Lower lobe of right lung (tissue), 2 donors: ENCODE measurements at regions not wholly inside any gene's neighbourhood (a gene's known extent, or its start where the extent isn't known, plus 50 kb on each side); places are given as distances from the start of the nearest gene placed in this dataset.

Source experiments
- ATAC-seq, 2 donors: fragments of 200-7000 bp; cut with Tn5 transposase; one replicate each; pipeline ENCODE4 v1.9.1; 2020 to 2022; ENCODE audit warnings: mild to moderate bottlenecking in 2 of 2, moderate library complexity in 2 of 2
- DNase-seq: peaks from one replicate; pipeline ENCODE4 v3.0.0-alpha.2; 2020
- H3K27ac ChIP-seq: fragments of 200-600 bp; one replicate; pipeline ENCODE4 v1.8.0; 2022
- H3K27me3 ChIP-seq: fragments of 200-600 bp; one replicate; pipeline ENCODE4 v1.8.0; 2022; ENCODE audit warnings: low read depth
- H3K36me3 ChIP-seq: fragments of 200-600 bp; one replicate; pipeline ENCODE4 v1.8.0; 2022; ENCODE audit warnings: mild to moderate bottlenecking
- H3K4me1 ChIP-seq: fragments of 200-600 bp; one replicate; pipeline ENCODE4 v1.8.0; 2022
- H3K4me3 ChIP-seq: fragments of 200-600 bp; one replicate; pipeline ENCODE4 v1.8.0; 2022; ENCODE audit warnings: mild to moderate bottlenecking
- H3K9me3 ChIP-seq: fragments of 200-600 bp; one replicate; pipeline ENCODE4 v1.8.0; 2022
- intact Hi-C: fragments of 100-400 bp; cut with DNase I; formaldehyde crosslinking; loops from one replicate; pipeline ENCODE4 v1.11.0; 2022
- TF ChIP-seq, protein P1 (sequence below): fragments of 200-600 bp; IDR thresholded peaks from one replicate; pipeline ENCODE4 v1.8.0; 2022; ENCODE audit warnings: antibody characterized with exemption, mild to moderate bottlenecking
- donor health status: DM: no; HTN: yes; CAD: no; lungs with severe emphysema.

DNA sequence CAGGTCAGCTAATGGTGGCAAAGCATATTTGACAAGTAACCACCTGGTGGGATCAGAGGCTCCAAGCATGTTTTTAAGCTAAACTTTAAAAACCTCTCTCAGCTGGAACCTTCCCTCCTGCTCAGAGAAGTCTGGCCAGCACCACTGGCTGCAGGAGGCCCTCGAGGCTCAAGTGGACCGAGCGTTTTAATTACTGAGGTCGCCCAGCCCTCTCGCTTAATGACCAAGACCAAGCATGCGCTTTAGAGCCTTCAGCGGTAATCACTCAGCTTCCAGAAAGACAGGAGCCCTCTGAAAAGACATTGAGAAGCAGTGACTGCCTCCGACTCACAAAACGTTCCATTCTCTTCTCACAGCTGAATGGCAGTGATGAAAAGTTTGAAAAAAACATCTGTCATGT, 383.4 kb upstream of the ADARB2 start:
- Histone ChIP-seq H3K27ac (no peak overlapping the region), H3K4me3 (no peak overlapping the region), H3K27me3 (no peaks in the 10 kb centered on the region), H3K36me3 (no peaks in the 10 kb centered on the region), H3K9me3 (no peaks in the 10 kb centered on the region), H3K4me1 (no peaks in the 10 kb centered on the region)
- no peak for ATAC-seq
- intact Hi-C loops, result no loop called here
- TF ChIP-seq, protein P1, sequence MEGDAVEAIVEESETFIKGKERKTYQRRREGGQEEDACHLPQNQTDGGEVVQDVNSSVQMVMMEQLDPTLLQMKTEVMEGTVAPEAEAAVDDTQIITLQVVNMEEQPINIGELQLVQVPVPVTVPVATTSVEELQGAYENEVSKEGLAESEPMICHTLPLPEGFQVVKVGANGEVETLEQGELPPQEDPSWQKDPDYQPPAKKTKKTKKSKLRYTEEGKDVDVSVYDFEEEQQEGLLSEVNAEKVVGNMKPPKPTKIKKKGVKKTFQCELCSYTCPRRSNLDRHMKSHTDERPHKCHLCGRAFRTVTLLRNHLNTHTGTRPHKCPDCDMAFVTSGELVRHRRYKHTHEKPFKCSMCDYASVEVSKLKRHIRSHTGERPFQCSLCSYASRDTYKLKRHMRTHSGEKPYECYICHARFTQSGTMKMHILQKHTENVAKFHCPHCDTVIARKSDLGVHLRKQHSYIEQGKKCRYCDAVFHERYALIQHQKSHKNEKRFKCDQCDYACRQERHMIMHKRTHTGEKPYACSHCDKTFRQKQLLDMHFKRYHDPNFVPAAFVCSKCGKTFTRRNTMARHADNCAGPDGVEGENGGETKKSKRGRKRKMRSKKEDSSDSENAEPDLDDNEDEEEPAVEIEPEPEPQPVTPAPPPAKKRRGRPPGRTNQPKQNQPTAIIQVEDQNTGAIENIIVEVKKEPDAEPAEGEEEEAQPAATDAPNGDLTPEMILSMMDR, result no peak
- no peak for DNase-seq

GRCh38 chr10:2119316-2119715, 382.0 kb upstream of the ADARB2 start:
- Histone ChIP-seq H3K36me3 (no peaks in the 10 kb centered on the region), H3K4me1 (no peaks in the 10 kb centered on the region), H3K4me3 (no peak overlapping the region), H3K27me3 (no peaks in the 10 kb centered on the region), H3K9me3 (no peaks in the 10 kb centered on the region), H3K27ac (no peak overlapping the region)
- no peak for ATAC-seq
- no peak for DNase-seq
- intact Hi-C loops, result no loop called here
- TF ChIP-seq, protein P1, result no peak

- H3K9me3 ChIP-seq, result no peaks in the 10 kb centered on the region
- H3K27ac ChIP-seq, result no peak overlapping the region
- no peaks in the 10 kb centered on the region for H3K4me1 ChIP-seq
- DNase-seq (no peak), ATAC-seq (no peak)
- no peaks in the 10 kb centered on the region for H3K36me3 ChIP-seq
- TF ChIP-seq, protein P1, result no peak
- intact Hi-C loops, result no loop called here
- no peaks in the 10 kb centered on the region for H3K27me3 ChIP-seq
- H3K4me3 ChIP-seq, result no peak overlapping the region
Measured at GRCh38 chr10:2118201-2118600, 380.9 kb upstream of the ADARB2 start.

- intact Hi-C loops, result no loop called here
- H3K9me3 ChIP-seq, result no peaks in the 10 kb centered on the region
- no peak for DNase-seq
- H3K27ac ChIP-seq, result no peak overlapping the region
- no peak overlapping the region for H3K4me3 ChIP-seq
- ATAC-seq, result no peak
- no peaks in the 10 kb centered on the region for H3K36me3 ChIP-seq
- no peaks in the 10 kb centered on the region for H3K27me3 ChIP-seq
- TF ChIP-seq, protein P1, result no peak
- no peaks in the 10 kb centered on the region for H3K4me1 ChIP-seq
Measured at GRCh38 chr10:2117641-2118040, 380.3 kb upstream of the ADARB2 start.

DNA sequence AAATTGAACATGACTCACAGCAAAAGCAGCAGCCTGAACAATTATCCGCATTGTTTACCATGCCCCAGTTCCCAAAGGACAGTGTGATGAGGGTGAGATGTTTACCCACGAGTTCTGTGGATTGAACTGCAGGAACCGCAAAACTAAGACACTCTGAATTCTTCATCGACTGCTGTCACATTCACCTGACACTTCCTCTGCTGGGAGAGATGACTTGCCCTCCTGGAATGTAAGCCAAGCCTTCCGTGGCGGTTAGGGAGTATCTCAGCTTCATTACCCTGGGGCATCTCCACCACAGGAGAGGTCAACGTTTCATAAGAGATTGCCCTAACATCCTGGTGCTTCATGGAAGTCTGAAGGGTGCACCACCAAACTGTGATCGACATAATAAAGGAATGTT, 374.6 kb upstream of the ADARB2 start:
- no peaks in the 10 kb centered on the region for H3K27me3 ChIP-seq
- TF ChIP-seq, protein P1, result no peak
- H3K36me3 ChIP-seq, result no peaks in the 10 kb centered on the region
- no peak for ATAC-seq
- no peaks in the 10 kb centered on the region for H3K9me3 ChIP-seq
- H3K27ac ChIP-seq, result no peak overlapping the region
- no peak for DNase-seq
- H3K4me1 ChIP-seq, result no peaks in the 10 kb centered on the region
- no peak overlapping the region for H3K4me3 ChIP-seq
- intact Hi-C loops, result no loop called here

GRCh38 chr10:2108496-2108895, 371.2 kb upstream of the ADARB2 start:
- H3K4me3 ChIP-seq, result no peak overlapping the region
- no peaks in the 10 kb centered on the region for H3K36me3 ChIP-seq
- ATAC-seq (no peak), DNase-seq (no peak)
- TF ChIP-seq, protein P1, result no peak
- H3K27ac ChIP-seq, result no peak overlapping the region
- intact Hi-C loops, result no loop called here
- no peaks in the 10 kb centered on the region for H3K4me1 ChIP-seq
- no peaks in the 10 kb centered on the region for H3K9me3 ChIP-seq
- H3K27me3 ChIP-seq, result no peaks in the 10 kb centered on the region
